Mesendoderm (in vitro differentiated cells): ENCODE measurements at regions not wholly inside any gene's neighbourhood (a gene's known extent, or its start where the extent isn't known, plus 50 kb on each side); places are given as distances from the start of the nearest gene placed in this dataset.
"Not testable (repeated sequence)": the region's sequence is repeated elsewhere in the genome, so short reads cannot be mapped to it uniquely, and the experiment has no call there.

ENCODE experiments used
- DNase-seq: peaks from one replicate; pipeline ENCODE4 v3.0.0; 2013
- H2AK5ac ChIP-seq: 2 replicates; pipeline ENCODE4 v1.6.1; 2013; ENCODE audit warnings: low read length, inconsistent platforms
- H2BK120ac ChIP-seq: 2 replicates; pipeline ENCODE4 v1.6.1; 2013; ENCODE audit warnings: low read depth, mild to moderate bottlenecking, low read length, moderate library complexity, mixed read lengths
- H2BK15ac ChIP-seq: replicated peaks from 2 replicates; pipeline ENCODE4 v1.6.1; 2013; ENCODE audit warnings: low read depth, mild to moderate bottlenecking, moderate library complexity
- H2BK5ac ChIP-seq: 2 replicates; pipeline ENCODE4 v1.6.1; 2013; ENCODE audit warnings: low read length, inconsistent platforms
- H3K18ac ChIP-seq: 2 replicates; pipeline ENCODE4 v1.6.1; 2013; ENCODE audit warnings: mild to moderate bottlenecking, low read length, mixed read lengths
- H3K23ac ChIP-seq: one replicate; pipeline ENCODE4 v1.6.1; 2013; ENCODE audit warnings: low read length
- H3K27ac ChIP-seq: 2 replicates; pipeline ENCODE4 v1.5.1; 2013; ENCODE audit warnings: low read depth, mild to moderate bottlenecking, inconsistent platforms, low read length, moderate library complexity
- H3K27me3 ChIP-seq: 2 replicates; pipeline ENCODE4 v1.6.1; 2013; ENCODE audit warnings: low read length, control low read depth, mild to moderate bottlenecking, inconsistent platforms; ENCODE audit not compliant: insufficient read depth, poor library complexity
- H3K36me3 ChIP-seq: 2 replicates; pipeline ENCODE4 v1.6.1; 2013; ENCODE audit warnings: low read length, inconsistent platforms; ENCODE audit not compliant: control insufficient read depth, insufficient read depth
- H3K4ac ChIP-seq: one replicate; pipeline ENCODE4 v1.6.1; 2013; ENCODE audit warnings: low read depth, mild to moderate bottlenecking, low read length, moderate library complexity
- H3K4me1 ChIP-seq: 2 replicates; pipeline ENCODE4 v1.6.1; 2013; ENCODE audit warnings: low read depth, low read length, inconsistent platforms; ENCODE audit not compliant: control insufficient read depth
- H3K4me2 ChIP-seq: 2 replicates; pipeline ENCODE4 v1.6.1; 2013; ENCODE audit warnings: low read length
- H3K4me3 ChIP-seq: 2 replicates; pipeline ENCODE4 v1.5.1; 2013; ENCODE audit warnings: mild to moderate bottlenecking, low read length
- H3K56ac ChIP-seq: one replicate; pipeline ENCODE4 v1.6.1; 2013; ENCODE audit warnings: low read length
- H3K79me1 ChIP-seq: 2 replicates; pipeline ENCODE4 v1.6.1; 2013; ENCODE audit warnings: low read length, inconsistent platforms
- H3K79me2 ChIP-seq: 2 replicates; pipeline ENCODE4 v1.6.1; 2013; ENCODE audit warnings: mild to moderate bottlenecking, low read length; ENCODE audit not compliant: control insufficient read depth, insufficient read depth
- H3K9ac ChIP-seq: 2 replicates; pipeline ENCODE4 v1.6.1; 2013; ENCODE audit warnings: low read length, inconsistent platforms
- H4K5ac ChIP-seq: one replicate; pipeline ENCODE4 v1.6.1; 2013; ENCODE audit warnings: low read length
- H4K8ac ChIP-seq: one replicate; pipeline ENCODE4 v1.6.1; 2013; ENCODE audit warnings: low read depth, mild to moderate bottlenecking, control low read depth, low read length, moderate library complexity
- WGBS: extraction: QIAGEN DNeasy Blood & Tissue Kit; methylation state at CpG from one replicate; pipeline ENCODE4 v1.1.7; 2013; ENCODE audit warnings: low lambda C conversion rate, missing lambda C conversion rate; ENCODE audit not compliant: insufficient coverage; ENCODE audit errors: extremely low coverage; 5-methylcytosine and 5-hydroxymethylcytosine counted together

DNA sequence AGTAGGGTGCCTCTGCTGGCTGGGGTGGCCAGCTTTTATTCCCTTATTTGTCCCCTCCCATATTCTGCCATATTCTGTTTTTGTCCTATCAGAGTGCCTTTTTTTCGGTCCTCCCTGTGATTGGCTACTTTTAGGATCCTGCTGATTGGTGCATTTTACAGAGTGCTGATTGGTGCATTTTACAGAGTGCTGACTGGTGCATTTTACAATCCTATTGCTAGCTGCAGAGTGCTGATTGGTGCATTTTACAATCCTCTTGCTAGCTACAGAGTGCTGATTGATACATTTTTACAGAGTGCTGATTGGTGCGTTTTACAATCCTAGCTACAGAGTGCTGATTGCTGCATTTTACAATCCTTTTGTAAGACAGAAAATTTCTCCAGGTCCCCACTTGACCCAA, 126.3 kb upstream of the UXS1 start:
- H2BK5ac ChIP-seq, H3K56ac ChIP-seq, H3K27me3 ChIP-seq, H2BK15ac ChIP-seq, H3K36me3 ChIP-seq, H3K4me1 ChIP-seq, H4K5ac ChIP-seq, H2BK120ac ChIP-seq, H3K79me2 ChIP-seq, H3K18ac ChIP-seq, H3K23ac ChIP-seq, DNase-seq, H3K4ac ChIP-seq, H3K27ac ChIP-seq, H3K4me3 ChIP-seq, H3K9ac ChIP-seq, H4K8ac ChIP-seq, H3K79me1 ChIP-seq, H3K4me2 ChIP-seq, H2AK5ac ChIP-seq: not testable (repeated sequence)
- no CpG with 5 or more reads among the region's 2 CpGs for WGBS

DNA sequence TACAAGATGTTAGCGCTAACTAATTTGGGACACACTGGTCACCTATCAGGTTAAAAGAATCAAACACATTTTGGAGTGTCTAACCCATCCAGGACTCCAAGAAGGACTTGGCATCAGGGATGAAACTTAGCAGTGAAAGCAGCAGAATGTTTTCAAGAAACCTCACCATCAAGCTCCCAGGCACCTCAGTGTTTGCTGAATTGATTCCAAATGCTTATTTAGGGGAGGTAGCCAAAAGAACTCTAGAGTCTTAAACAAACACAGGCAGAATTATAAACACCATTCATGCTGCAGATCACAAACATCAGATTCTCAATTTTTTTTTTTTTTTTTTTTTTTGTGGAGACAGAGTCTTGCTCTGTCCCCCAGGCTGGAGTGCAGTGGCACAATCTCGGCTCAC, 122.8 kb upstream of the UXS1 start:
- no peak overlapping the region for H3K23ac ChIP-seq
- no peaks in the 10 kb centered on the region for H3K27me3 ChIP-seq
- no peak overlapping the region for H2BK15ac ChIP-seq
- H3K4me2 ChIP-seq = no peak overlapping the region
- no peak overlapping the region for H2AK5ac ChIP-seq
- H4K5ac ChIP-seq = no peak overlapping the region
- H3K9ac ChIP-seq = no peak overlapping the region
- no peak overlapping the region for H3K27ac ChIP-seq
- H3K36me3 ChIP-seq = no peaks in the 10 kb centered on the region
- no peaks in the 10 kb centered on the region for H3K79me2 ChIP-seq
- H3K4ac ChIP-seq = no peak overlapping the region
- no peak for DNase-seq
- no CpG with 5 or more reads among the region's 2 CpGs for WGBS
- H2BK120ac ChIP-seq = no peak overlapping the region
- H3K79me1 ChIP-seq = no peaks in the 10 kb centered on the region
- H3K56ac ChIP-seq = no peak overlapping the region
- H2BK5ac ChIP-seq = no peak overlapping the region
- no peak overlapping the region for H3K4me3 ChIP-seq
- no peaks in the 10 kb centered on the region for H3K4me1 ChIP-seq
- H3K18ac ChIP-seq = no peak overlapping the region
- no peak overlapping the region for H4K8ac ChIP-seq

DNA sequence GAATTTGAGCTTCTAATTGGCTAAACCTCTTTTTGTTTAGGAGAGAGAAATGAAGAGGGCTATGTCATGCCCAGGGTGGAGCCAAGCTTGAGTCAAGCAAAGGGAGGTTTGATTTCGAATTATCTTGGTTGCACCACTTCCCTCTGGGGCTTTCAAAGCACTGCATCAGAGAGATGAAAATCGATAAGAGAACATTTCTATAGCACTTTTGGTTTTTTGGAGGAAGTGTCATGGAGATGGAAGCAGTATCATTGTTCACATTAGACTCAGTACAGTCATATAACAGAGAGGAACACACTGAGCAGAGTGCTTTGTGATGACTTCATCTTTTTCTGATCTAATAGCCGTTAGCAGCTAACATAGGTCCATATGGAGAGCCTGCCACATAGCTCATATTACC, 120.3 kb upstream of the UXS1 start:
- H3K4ac ChIP-seq = no peak overlapping the region
- H3K23ac ChIP-seq = no peak overlapping the region
- H2BK120ac ChIP-seq = no peak overlapping the region
- H4K5ac ChIP-seq = no peak overlapping the region
- no peaks in the 10 kb centered on the region for H3K36me3 ChIP-seq
- WGBS = no CpG with 5 or more reads among the region's 3 CpGs
- no peak overlapping the region for H3K4me3 ChIP-seq
- H3K18ac ChIP-seq = no peak overlapping the region
- no peaks in the 10 kb centered on the region for H3K4me1 ChIP-seq
- no peak overlapping the region for H3K4me2 ChIP-seq
- no peaks in the 10 kb centered on the region for H3K27me3 ChIP-seq
- no peak overlapping the region for H4K8ac ChIP-seq
- no peak for DNase-seq
- H3K79me2 ChIP-seq = no peaks in the 10 kb centered on the region
- H2BK5ac ChIP-seq = no peak overlapping the region
- H2AK5ac ChIP-seq = no peak overlapping the region
- H3K27ac ChIP-seq = no peak overlapping the region
- no peaks in the 10 kb centered on the region for H3K79me1 ChIP-seq
- no peak overlapping the region for H2BK15ac ChIP-seq
- no peak overlapping the region for H3K56ac ChIP-seq
- no peak overlapping the region for H3K9ac ChIP-seq

DNA sequence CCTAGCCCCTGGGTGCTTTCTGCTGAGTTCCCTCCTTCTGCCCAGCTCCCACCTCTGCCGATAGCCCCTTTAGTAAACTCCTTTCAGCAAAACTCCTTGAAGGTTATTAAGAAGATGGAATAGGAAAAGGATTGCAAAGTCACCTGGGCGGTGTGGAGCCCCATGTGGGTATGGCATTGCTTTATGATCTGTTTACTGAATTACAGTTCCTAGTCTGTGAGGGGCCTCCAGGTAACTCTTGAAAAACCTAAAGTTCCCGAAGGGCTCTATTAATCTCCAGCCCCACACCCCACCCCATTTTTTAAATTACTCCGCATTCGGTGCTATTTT, 116.9 kb upstream of the UXS1 start:
- Histone ChIP-seq H3K9ac (no peak overlapping the region), H3K56ac (no peak overlapping the region), H3K4me1 (no peaks in the 10 kb centered on the region), H4K5ac (no peak overlapping the region), H3K79me2 (no peaks in the 10 kb centered on the region), H3K4me3 (no peak overlapping the region), H2BK5ac (no peak overlapping the region), H4K8ac (no peak overlapping the region), H3K18ac (no peak overlapping the region), H2BK120ac (no peak overlapping the region), H2AK5ac (no peak overlapping the region), H3K27me3 (no peaks in the 10 kb centered on the region), H3K4me2 (no peak overlapping the region), H3K4ac (no peak overlapping the region), H3K23ac (no peak overlapping the region), H3K79me1 (no peaks in the 10 kb centered on the region), H3K36me3 (no peaks in the 10 kb centered on the region), H2BK15ac (no peak overlapping the region), H3K27ac (no peak overlapping the region)
- no peak for DNase-seq
- no CpG with 5 or more reads among the region's 5 CpGs for WGBS

DNA sequence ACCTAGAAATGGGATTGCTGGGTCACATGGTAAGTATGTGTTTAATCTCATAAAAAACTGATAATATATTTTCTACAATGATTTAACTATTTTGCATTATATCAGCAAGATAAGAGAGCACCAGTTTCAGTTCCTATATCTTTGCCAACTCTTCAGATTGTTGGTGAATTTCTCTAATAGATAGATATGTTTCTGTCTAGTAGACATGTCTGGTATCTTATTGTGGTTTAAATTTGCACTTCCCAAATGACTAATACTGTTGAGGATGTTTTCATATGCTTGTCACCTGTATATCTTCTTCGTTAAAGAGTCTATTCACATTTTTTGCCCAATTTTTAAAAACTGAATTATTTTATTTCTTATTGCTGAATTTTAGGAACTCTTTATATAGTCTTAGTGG, 113.8 kb upstream of the UXS1 start:
- Histone ChIP-seq H3K79me1 (no peaks in the 10 kb centered on the region), H3K27me3 (no peaks in the 10 kb centered on the region), H4K8ac (no peak overlapping the region), H3K9ac (no peak overlapping the region), H3K4me1 (no peaks in the 10 kb centered on the region), H3K18ac (no peak overlapping the region), H3K27ac (no peak overlapping the region), H2BK5ac (no peak overlapping the region), H3K56ac (no peak overlapping the region), H3K23ac (no peak overlapping the region), H3K4me2 (no peak overlapping the region), H2BK15ac (no peak overlapping the region), H4K5ac (no peak overlapping the region), H2AK5ac (no peak overlapping the region), H3K4ac (no peak overlapping the region), H3K36me3 (no peaks in the 10 kb centered on the region), H3K79me2 (no peaks in the 10 kb centered on the region), H3K4me3 (no peak overlapping the region), H2BK120ac (no peak overlapping the region)
- DNase-seq = no peak
- WGBS = no CpG with 5 or more reads among the region's 1 CpG

DNA sequence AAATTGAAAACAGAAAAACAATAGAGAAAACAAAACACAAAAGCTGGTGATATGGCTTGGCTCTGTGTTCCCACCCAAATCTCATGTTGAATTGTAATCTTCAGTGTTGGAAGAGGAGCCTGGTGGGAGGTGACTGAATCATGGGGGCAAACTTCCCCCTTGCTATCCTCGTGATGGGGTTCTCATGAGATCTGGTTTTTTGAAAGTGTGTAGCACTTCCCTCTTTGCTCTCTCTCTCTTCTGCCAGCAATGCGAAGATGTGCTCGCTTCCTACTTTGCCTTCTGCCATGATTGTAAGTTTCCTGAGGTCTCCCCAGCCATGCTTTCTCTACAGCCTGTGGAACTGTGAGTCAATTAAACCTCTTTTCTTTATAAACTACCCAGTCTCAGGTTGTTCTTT, 112.3 kb upstream of the UXS1 start:
- no peak overlapping the region for H2BK5ac ChIP-seq

More for the DNA sequence above, 112.3 kb upstream of the UXS1 start:
- no peak overlapping the region for H3K18ac ChIP-seq
- H3K23ac ChIP-seq = no peak overlapping the region
- no peak overlapping the region for H4K5ac ChIP-seq
- H3K27ac ChIP-seq = no peak overlapping the region
- no peaks in the 10 kb centered on the region for H3K27me3 ChIP-seq
- no peak overlapping the region for H3K56ac ChIP-seq
- H3K4ac ChIP-seq = no peak overlapping the region
- no peak for DNase-seq
- no peak overlapping the region for H2BK120ac ChIP-seq
- H3K4me2 ChIP-seq = no peak overlapping the region
- H2AK5ac ChIP-seq = no peak overlapping the region
- no peak overlapping the region for H3K4me3 ChIP-seq
- H3K4me1 ChIP-seq = no peaks in the 10 kb centered on the region
- no peaks in the 10 kb centered on the region for H3K36me3 ChIP-seq
- no CpG with 5 or more reads among the region's 3 CpGs for WGBS
- H3K79me2 ChIP-seq = no peaks in the 10 kb centered on the region
- no peak overlapping the region for H2BK15ac ChIP-seq
- H4K8ac ChIP-seq = no peak overlapping the region
- H3K79me1 ChIP-seq = no peaks in the 10 kb centered on the region
- H3K9ac ChIP-seq = no peak overlapping the region
